Sigmoid colon (tissue), 4 donors: ENCODE measurements at regions not wholly inside any gene's neighbourhood (a gene's known extent, or its start where the extent isn't known, plus 50 kb on each side); places are given as distances from the start of the nearest gene placed in this dataset.

Source experiments
- EP300 ChIP-seq, 4 donors: sonication (generic); formaldehyde crosslinking; IDR thresholded peaks; one replicate each; pipeline ENCODE4 v1.6.1; 2017; ENCODE audit warnings: antibody characterized with exemption in 4 of 4
- TF ChIP-seq, protein P1 (sequence below), 4 experiments: fragments of 450-650 bp in 3 of 4; fragments of 200-600 bp in 1 of 4; IDR thresholded peaks; one replicate each; pipeline ENCODE4 v1.5.1; 2016 to 2019; ENCODE audit warnings: antibody characterized with exemption in 4 of 4, mild to moderate bottlenecking in 3 of 4, moderate library complexity in 2 of 4

DNA sequence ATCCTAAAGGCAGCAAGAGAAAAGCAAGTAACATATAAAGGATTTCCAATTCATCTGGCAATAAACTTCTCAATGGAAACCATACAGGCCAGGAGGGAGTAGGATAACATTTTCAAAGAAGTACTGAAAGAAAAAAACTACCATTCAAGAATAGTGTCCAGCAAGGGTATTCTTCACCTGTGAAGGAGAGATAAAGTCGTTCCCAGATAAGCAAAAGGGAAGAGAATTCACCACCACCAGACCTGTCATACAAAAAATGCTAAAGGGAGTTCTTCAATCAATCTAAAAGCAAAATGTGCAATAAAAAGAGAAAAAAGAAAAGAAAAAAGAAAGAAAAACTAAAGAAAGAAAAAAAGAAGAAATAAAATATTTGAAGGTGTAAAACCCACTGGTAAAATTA lies 228.9 kb upstream of the AMIGO2 start:
- TF ChIP-seq, protein P1, sequence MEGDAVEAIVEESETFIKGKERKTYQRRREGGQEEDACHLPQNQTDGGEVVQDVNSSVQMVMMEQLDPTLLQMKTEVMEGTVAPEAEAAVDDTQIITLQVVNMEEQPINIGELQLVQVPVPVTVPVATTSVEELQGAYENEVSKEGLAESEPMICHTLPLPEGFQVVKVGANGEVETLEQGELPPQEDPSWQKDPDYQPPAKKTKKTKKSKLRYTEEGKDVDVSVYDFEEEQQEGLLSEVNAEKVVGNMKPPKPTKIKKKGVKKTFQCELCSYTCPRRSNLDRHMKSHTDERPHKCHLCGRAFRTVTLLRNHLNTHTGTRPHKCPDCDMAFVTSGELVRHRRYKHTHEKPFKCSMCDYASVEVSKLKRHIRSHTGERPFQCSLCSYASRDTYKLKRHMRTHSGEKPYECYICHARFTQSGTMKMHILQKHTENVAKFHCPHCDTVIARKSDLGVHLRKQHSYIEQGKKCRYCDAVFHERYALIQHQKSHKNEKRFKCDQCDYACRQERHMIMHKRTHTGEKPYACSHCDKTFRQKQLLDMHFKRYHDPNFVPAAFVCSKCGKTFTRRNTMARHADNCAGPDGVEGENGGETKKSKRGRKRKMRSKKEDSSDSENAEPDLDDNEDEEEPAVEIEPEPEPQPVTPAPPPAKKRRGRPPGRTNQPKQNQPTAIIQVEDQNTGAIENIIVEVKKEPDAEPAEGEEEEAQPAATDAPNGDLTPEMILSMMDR (IDR thresholded peaks at IDR 0.05), result no peak
- TF ChIP-seq EP300 (IDR thresholded peaks at IDR 0.05), result no peak
